Stomach (tissue), 8 donors: ENCODE measurements at regions not wholly inside any gene's neighbourhood (a gene's known extent, or its start where the extent isn't known, plus 50 kb on each side); places are given as distances from the start of the nearest gene placed in this dataset.

ENCODE experiments used
- DNase-seq, 2 donors: peaks; one replicate each; pipeline versions ENCODE4 v3.0.0 to v3.0.0-alpha.2; 2013 to 2019
- H3K27ac ChIP-seq, 5 donors: fragments of 200-600 bp in 4 of 5; sonication (generic) in 4 of 5; one replicate each; pipeline ENCODE4 v1.5.1; 2013 to 2019; ENCODE audit warnings: mild to moderate bottlenecking in 1 of 5, moderate library complexity in 1 of 5
- H3K27me3 ChIP-seq, 3 donors: fragments of 200-600 bp; sonication (generic); one replicate each; pipeline ENCODE4 v1.5.1; 2017 to 2019; ENCODE audit warnings: mixed run types in 1 of 3
- H3K36me3 ChIP-seq, 4 donors: fragments of 200-600 bp; sonication (generic); 1 replicate in 3 of 4; 2 replicates in 1 of 4; pipeline ENCODE4 v1.5.1; 2016 to 2019
- H3K4me1 ChIP-seq, 4 donors: fragments of 200-600 bp; sonication (generic); one replicate each; pipeline ENCODE4 v1.5.1; 2016 to 2019
- H3K4me3 ChIP-seq, 4 donors: fragments of 200-600 bp; sonication (generic) in 3 of 4; one replicate each; pipeline ENCODE4 v1.5.1; 2016 to 2019; ENCODE audit warnings: mild to moderate bottlenecking in 1 of 4
- H3K9me3 ChIP-seq, 4 donors: fragments of 200-600 bp; sonication (generic); one replicate each; pipeline ENCODE4 v1.5.1; 2016 to 2019
- CTCF ChIP-seq, 7 experiments: fragments of 450-650 bp in 4 of 7; fragments of 200-600 bp in 3 of 7; sonication (generic) in 3 of 7; IDR thresholded peaks; one replicate each; pipeline ENCODE4 v1.5.1; 2016 to 2019; ENCODE audit warnings: antibody characterized with exemption in 7 of 7, control low read depth in 2 of 7, mild to moderate bottlenecking in 1 of 7
- EP300 ChIP-seq: sonication (generic); formaldehyde crosslinking; IDR thresholded peaks from one replicate; pipeline ENCODE4 v1.6.1; 2017; ENCODE audit warnings: antibody characterized with exemption
- POLR2A ChIP-seq, 4 donors: fragments of 450-650 bp; IDR thresholded peaks; one replicate each; pipeline ENCODE4 v1.6.1; 2016; ENCODE audit warnings: antibody characterized with exemption in 4 of 4, control low read depth in 2 of 4, mild to moderate bottlenecking in 1 of 4, moderate library complexity in 1 of 4
- POLR2AphosphoS5 ChIP-seq, 3 donors: sonication (generic); formaldehyde crosslinking; IDR thresholded peaks; one replicate each; pipeline ENCODE4 v1.6.1; 2016; ENCODE audit warnings: antibody characterized with exemption in 3 of 3
- WGBS, 5 donors: extraction: QIAGEN DNeasy Blood & Tissue Kit in 3 of 5; methylation state at CpG; one replicate each; pipeline versions ENCODE4 v1.1.5 to v1.1.7; 2013 to 2018; 5-methylcytosine and 5-hydroxymethylcytosine counted together
- intact Hi-C: fragments of 100-400 bp; cut with DNase I; formaldehyde crosslinking; loops from one replicate; pipeline ENCODE4 v1.15.1; 2023; ENCODE audit warnings: low total_unique reads
- donor health status: healthy with polysubstance abuse.
- donor health status: Bipolar disorder and iron deficiency.
- donor health status: healthy.

GRCh38 chr10:62610649-62611229, 193.8 kb upstream of the ADO start:
- intact Hi-C loops: no loop called here
- H3K9me3 ChIP-seq: no peaks in the 10 kb centered on the region
- DNase-seq: peak; percentile 54 to 75
- no peaks in the 10 kb centered on the region for H3K27me3 ChIP-seq
- H3K4me1 ChIP-seq: no peaks in the 10 kb centered on the region
- no peak for TF ChIP-seq EP300
- peak in 4 of 7 experiments; percentile 27 to 55 (median 38) for TF ChIP-seq CTCF (IDR thresholded peaks at IDR 0.05)
- no peak overlapping the region for H3K27ac ChIP-seq
- WGBS, 5 donors: 21 to 29% (median 25%) methylated on average over 7 of the region's 7 CpGs
- H3K4me3 ChIP-seq: no peak overlapping the region
- H3K36me3 ChIP-seq: no peaks in the 10 kb centered on the region

GRCh38 chr10:62613424-62613823, 191.1 kb upstream of the ADO start:
- intact Hi-C loops: no loop called here
- TF ChIP-seq POLR2AphosphoS5 (IDR thresholded peaks at IDR 0.05): no peak
- no peak for TF ChIP-seq CTCF (IDR thresholded peaks at IDR 0.05)
- no peak for TF ChIP-seq POLR2A (IDR thresholded peaks at IDR 0.05)
- no peak for TF ChIP-seq EP300
- H3K4me1 ChIP-seq: no peaks in the 10 kb centered on the region
- peak in 1 of 2 donors; percentile 78 for DNase-seq
- 43 to 63% (median 58%) methylated on average over 6 of the region's 6 CpGs for WGBS, 5 donors
- H3K4me3 ChIP-seq: no peak overlapping the region
- no peaks in the 10 kb centered on the region for H3K9me3 ChIP-seq
- no peak overlapping the region for H3K27ac ChIP-seq
- H3K36me3 ChIP-seq: no peaks in the 10 kb centered on the region
- H3K27me3 ChIP-seq: no peaks in the 10 kb centered on the region

- H3K4me1 ChIP-seq: no peaks in the 10 kb centered on the region
- no peak overlapping the region for H3K27ac ChIP-seq
- H3K4me3 ChIP-seq: no peak overlapping the region
- no peak for DNase-seq
- H3K9me3 ChIP-seq: no peaks in the 10 kb centered on the region
- H3K36me3 ChIP-seq: no peaks in the 10 kb centered on the region
- H3K27me3 ChIP-seq: no peaks in the 10 kb centered on the region
- intact Hi-C loops: no loop called here
- TF ChIP-seq EP300 (no peak), POLR2AphosphoS5 (IDR thresholded peaks at IDR 0.05) (no peak), POLR2A (IDR thresholded peaks at IDR 0.05) (no peak), CTCF (IDR thresholded peaks at IDR 0.05) (no peak)
- WGBS, 5 donors: 65 to 100% (median 78%) methylated on average over 1 of the region's 1 CpG
Observed at GRCh38 chr10:62613859-62614258, 190.7 kb upstream of the ADO start.

GRCh38 chr10:62614389-62615157, 189.9 kb upstream of the ADO start:
- no peak overlapping the region for H3K4me3 ChIP-seq
- H3K4me1 ChIP-seq: no peaks in the 10 kb centered on the region
- no peaks in the 10 kb centered on the region for H3K36me3 ChIP-seq
- no peak for TF ChIP-seq POLR2AphosphoS5 (IDR thresholded peaks at IDR 0.05)
- no peak for TF ChIP-seq CTCF (IDR thresholded peaks at IDR 0.05)
- TF ChIP-seq EP300: no peak
- TF ChIP-seq POLR2A (IDR thresholded peaks at IDR 0.05): no peak
- no peaks in the 10 kb centered on the region for H3K9me3 ChIP-seq
- DNase-seq: no peak
- no peak overlapping the region for H3K27ac ChIP-seq
- intact Hi-C loops: no loop called here
- no peaks in the 10 kb centered on the region for H3K27me3 ChIP-seq
- WGBS, 5 donors: 70 to 84% (median 79%) methylated on average over 11 of the region's 11 CpGs
